Suppressor macrophage treated with lipopolysaccharide for 1 hour (primary cell): ENCODE measurements at regions not wholly inside any gene's neighbourhood (a gene's known extent, or its start where the extent isn't known, plus 50 kb on each side); places are given as distances from the start of the nearest gene placed in this dataset.
A peak's percentile ranks its signal among the peaks of the same experiment; 100 is the strongest.

Source experiments
- DNase-seq, 3 donors: peaks; one replicate each; pipeline ENCODE4 v3.0.0-alpha.2; 2020 to 2022

DNA sequence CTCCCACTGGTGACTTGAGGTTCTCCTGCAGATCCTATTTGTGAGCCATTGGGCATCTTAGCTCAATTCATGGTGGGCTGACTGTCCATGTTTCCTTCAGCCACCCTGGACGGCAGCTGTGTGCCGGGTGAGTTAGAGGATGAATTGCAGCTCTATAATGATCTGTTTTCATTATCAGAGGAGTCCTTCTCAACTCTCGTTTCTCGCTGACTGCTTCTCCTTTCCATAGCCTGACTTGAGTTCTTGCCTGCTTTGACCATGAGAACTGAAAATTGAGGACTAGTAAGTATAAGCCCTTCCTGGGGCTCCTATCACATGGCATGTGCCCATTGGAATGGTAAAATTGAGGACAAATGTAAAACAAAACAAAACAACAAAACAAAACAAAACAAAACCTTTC lies 121.8 kb downstream of the CDC42EP3 start:
- no peak for DNase-seq

DNA sequence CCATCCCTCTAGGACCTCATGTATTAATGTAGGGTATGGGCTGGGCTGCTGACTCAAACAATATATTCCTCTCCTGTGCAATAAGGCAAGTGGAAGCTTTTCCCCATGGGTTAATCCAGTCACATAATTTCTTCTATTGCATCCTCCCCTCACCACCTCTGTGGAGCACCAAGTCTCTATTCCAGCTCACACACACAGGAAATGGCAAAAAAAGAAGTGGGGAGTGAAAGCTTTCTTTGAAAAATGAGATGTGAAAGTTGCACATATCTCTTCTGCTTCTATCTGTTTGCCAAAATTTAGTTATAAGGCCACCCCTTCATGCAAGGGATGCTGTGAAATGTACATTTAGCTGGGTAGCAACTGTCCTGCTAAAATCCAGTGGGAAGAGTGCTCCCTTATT lies 121.3 kb downstream of the CDC42EP3 start:
- DNase-seq, result peak in 1 of 3 donors; percentile 22

DNA sequence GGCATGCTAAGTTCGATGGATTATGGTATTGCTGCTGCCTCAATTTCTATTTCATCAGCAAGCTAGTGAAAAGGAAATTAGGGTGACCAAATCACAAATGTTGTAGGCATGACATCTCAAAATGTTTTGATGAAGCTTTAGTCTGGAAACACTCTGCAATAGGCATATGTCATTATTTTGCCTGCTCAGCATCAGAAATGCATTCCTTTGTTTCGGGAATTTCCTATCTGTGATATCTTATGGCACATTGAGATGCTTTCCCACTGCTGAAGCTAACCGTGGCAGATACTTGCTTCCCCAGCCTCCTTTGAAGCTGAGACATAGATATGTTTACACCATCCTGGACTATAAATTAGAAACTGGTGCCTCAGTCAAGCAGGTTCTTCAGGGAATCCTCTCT lies 119.7 kb downstream of the CDC42EP3 start:
- no peak for DNase-seq

DNA sequence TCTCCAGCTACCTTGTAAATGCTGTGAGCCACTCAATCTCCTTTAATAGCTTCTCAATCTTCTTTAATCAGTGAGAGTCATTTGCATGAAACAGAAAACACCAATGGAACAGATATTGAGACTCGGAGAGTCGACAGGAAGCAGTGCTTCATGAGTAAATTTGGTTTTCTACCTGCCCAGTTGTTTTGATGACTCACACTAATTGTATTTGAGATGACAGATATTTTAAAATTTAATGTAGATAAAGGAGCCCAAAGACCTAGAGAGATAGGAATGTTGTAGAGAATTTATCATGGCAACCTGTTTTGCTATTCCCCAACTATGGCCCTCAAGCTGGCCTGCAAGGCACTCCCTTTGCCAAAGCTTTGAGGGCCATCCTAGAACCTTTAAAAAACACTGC lies 119.1 kb downstream of the CDC42EP3 start:
- DNase-seq, result no peak

- no peak for DNase-seq
Measured at GRCh38 chr2:37553411-37554154, 117.9 kb downstream of the CDC42EP3 start.

GRCh38 chr2:37554155-37554510 lies 117.3 kb downstream of the CDC42EP3 start:
- DNase-seq, result no peak

GRCh38 chr2:37554687-37555086 lies 116.8 kb downstream of the CDC42EP3 start:
- no peak for DNase-seq

DNA sequence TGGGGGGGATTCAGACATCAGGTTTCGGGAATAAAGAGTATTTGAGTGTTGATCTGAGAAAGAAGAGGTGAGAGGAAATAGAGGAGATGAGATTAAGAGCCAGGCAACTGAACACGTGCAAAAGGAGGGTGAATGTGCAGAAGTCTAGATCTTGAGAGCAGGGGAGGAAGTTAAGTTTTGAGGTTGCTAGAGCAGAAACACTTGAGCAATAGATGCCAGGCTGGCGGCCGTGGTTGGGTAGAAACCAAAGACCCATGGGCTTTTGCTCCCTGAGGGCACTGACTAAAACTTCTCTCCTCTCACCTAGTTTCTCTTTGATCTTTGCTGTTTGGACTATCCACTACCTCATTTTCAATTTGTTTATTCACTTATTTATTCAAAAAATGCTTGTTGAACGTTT lies 116.0 kb downstream of the CDC42EP3 start:
- peak; percentile 52 to 56 (median 53) for DNase-seq

- no peak for DNase-seq
Measured at GRCh38 chr2:37556256-37556655, 115.2 kb downstream of the CDC42EP3 start.

DNA sequence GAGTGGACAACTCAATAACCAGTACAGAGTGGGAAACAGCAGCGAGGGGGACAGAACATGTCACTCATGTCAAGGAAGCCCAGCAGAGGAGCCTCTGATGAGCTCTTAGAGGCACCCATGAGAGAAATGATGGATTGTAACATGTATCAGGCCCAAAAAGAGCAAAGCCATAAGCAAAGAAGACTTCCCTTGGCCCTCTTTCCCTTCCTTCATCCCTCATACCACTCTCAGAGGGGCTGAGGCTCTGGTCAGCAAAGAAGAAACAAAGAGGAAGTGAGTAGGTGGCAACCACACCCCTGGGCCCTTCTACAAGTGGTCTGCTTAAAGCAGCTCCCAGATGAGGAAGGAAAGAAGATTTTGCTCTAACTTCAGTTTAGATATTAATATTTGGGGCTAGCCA lies 112.8 kb downstream of the CDC42EP3 start:
- peak; percentile 60 to 71 (median 68) for DNase-seq

DNA sequence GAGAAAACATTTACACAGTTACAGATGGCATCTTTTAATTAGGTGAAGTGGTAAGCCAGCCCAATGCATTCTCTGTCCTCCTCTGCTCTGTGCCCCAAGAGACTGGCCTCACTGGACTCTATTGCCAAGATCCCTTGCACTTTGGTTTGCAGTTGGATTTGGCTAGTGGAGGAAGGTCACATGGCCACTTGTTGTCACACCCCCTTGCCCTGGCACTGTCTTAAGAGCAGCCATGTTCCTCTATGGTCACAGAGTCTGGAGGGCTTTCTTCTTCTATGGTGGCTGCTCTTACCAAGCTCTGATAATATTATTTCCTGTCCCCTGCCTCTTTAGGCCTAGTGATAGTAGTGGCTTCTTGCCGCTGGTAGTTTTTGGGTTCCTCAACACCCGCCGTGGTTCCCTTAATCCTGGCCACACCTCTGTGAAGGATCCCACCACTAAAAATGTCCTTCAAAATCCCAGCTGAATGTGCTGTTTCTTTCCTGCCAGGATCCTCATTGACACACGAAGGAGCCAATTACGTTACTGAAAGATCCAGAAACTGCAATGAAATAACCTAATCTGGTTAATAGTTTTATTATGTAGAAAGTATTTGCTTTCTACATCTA lies 111.1 kb downstream of the CDC42EP3 start:
- no peak for DNase-seq

DNA sequence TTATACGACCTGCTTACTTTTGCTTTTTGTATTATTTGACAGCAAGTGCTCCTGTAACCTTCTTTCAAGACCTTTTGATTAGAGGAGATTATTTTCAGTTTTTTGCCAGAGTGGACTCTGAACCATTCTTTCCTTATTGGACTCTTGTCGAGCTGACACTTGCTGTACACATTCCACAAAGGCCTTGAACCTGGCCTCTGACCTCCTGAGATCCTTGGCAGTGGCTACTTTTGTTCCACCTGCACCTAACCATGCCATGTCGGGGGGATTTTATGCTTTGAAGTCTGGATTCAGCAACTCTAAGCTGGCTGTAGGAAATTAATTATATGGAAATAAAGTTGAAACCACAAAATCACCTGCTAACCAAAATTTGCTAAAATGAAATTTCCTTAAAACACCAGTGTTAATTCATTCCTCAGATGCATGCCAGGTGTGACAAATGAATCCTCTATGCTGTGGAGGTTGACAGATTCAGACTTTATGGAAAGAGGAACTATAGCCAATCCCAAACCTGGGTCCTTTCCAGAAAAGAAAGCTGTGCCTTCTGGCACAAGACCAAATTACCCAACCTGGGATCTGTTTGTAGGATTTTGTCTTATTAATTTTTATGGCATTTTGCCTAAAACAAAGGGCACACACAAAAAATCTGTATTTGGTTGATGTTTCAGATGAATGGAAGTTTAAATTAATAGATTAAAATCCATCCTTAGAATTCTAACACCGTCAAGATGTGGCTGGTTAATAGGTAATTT lies 110.4 kb downstream of the CDC42EP3 start:
- DNase-seq, result no peak

DNA sequence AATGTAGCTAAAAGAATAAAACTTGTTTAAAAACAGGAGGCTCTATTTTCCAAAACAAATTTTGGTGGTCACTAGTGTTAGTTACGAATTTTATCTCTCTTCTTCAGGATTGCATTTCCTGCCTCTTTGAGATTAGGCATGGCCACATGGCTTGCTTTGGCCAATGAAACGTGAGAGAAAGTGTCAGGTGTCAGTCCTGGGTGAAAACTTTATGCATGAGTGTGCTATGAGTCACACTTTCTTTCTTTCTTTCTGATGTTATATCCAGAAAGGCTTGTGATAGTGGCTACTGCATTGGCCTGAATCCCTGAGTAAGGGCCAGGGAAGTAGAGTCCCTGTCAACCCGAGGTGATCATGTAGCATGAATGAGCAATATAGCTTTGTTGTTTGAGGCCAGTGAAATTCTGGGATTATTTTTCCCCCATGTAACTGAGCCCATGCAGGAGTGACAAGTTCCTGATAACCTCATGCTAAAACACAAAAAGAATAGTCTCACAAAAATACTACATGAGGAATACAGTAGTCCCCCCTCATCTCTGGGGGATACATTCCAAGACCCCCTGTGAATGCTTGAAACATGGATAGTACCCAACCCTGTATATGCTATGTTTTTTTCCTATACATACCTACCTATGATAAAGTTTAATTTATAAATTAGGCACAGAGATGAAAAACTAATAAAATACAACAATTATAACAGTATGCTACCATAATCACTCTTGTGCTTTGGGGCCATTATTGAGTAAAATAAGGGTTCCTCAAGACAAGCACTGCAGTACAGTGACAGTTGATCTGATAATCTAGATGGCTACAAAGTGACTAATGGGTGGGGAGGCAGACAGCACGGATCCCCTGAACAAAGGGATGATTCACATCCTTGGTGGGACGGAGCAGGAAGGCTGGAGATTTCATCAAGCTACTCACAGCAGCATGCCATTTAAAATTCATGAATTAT lies 109.5 kb downstream of the CDC42EP3 start:
- DNase-seq, result peak; percentile 71 to 83 (median 81)

DNA sequence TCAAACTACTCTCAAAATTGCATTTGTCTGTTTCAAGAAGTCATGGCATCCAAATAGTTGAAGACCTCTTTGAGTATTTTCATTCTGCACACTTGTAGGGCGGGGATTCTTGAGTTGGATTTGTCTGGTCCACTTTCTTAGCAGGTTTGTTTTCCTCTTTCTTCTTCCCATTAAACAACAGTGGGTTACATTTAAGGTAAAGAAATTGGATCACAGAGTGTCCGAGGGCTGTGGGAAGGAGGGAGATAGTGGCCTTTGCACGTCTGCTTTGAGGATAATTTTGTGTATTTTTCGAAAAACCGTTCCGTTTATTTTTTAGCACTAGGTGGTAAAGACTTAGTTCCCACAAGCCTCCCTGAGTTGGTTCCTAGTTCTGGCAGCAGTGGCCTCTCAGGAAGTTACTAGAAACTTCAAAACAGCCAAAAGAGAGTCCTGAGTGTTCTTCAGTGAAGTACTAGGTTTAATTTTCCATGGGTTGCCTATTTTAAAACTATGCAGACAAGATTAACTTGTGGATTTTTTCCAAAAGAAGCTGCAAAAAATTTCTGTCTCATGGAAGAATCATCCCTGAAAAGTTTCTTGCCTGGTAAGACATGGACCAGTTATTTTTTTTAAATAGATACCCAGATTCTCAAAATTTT lies 107.9 kb downstream of the CDC42EP3 start:
- DNase-seq, result no peak

DNA sequence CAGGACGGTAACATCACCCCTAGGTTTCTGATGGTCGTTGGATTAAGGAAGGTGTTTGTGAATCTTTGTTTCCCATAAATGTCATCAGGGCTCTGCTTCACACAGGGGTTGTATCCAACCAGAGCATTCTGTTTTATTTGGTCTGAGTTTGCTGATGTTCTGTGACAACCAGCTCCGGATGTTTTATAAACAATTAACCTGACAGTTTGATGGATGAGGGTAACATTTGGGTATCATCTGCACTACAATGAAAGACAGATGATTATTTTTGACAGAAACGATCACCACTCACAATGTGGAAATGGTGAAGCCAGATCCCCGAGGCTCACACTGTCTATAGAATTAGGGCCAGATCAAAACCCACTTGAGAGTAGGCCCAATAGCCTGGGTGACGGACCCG lies 107.1 kb downstream of the CDC42EP3 start:
- DNase-seq, result no peak

DNA sequence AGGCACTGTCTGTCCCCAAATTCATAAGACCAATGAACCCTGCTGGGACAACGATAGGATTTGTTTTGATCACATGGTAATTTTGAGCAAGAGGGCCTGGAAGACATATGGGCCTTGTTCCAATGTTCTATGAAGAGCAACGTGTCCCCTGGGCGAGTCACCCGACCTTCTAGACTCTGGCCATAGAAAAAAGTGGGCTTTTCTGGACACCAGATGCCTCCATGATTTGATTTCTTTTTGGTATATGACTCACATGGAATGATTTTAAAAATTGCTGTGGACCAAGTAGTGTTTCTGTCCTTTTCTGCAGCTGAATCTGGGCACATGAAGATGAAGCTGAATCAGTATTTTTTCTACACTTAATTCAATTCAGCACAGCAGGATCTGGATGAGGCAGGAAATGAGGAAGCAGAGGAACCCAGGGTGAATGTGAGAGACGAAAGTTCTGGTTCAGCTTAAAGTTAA lies 104.9 kb downstream of the CDC42EP3 start:
- DNase-seq, result peak; percentile 54 to 67 (median 59)

DNA sequence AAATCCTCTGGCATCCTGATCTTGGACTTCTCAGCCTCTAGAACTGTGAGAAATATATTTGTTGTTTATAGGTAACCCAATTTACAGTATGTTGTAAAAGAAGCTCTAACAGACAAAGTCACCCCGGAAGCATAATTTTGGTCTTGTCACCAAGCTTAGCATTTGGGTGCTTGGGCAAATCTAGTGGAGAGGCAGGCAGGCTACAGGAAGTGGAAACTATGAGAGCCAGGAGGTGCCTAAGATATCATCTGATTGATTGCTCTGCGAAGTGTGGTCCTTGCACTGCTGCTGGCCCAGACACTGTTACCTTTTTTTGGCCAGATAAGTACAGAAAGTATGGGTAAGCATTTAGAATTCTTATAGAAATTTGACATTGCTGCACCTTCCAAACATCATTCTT lies 102.9 kb downstream of the CDC42EP3 start:
- no peak for DNase-seq

- DNase-seq, result no peak
Measured at GRCh38 chr2:37569131-37569823, 102.2 kb downstream of the CDC42EP3 start.

GRCh38 chr2:37569986-37570679 lies 101.3 kb downstream of the CDC42EP3 start:
- no peak for DNase-seq

- DNase-seq, result peak; percentile 87 to 95 (median 87)
Measured at GRCh38 chr2:37570773-37571586, 100.5 kb downstream of the CDC42EP3 start.
